GM21390 (cell line): ENCODE measurements at regions not wholly inside any gene's neighbourhood (a gene's known extent, or its start where the extent isn't known, plus 50 kb on each side); places are given as distances from the start of the nearest gene placed in this dataset.
"Not testable (repeated sequence)": the region's sequence is repeated elsewhere in the genome, so short reads cannot be mapped to it uniquely, and the experiment has no call there.

Source experiments
- ATAC-seq: cut with Tn5 transposase; IDR thresholded peaks from one replicate; pipeline ENCODE4 v1.9.1; 2021; ENCODE audit not compliant: unreplicated experiment

GRCh38 chr15:34528055-34528754, 55.2 kb downstream of the GOLGA8B start:
- ATAC-seq, result not testable (repeated sequence)

GRCh38 chr15:34527641-34528040, 55.8 kb downstream of the GOLGA8B start:
- not testable (repeated sequence) for ATAC-seq

GRCh38 chr15:34523849-34524248, 59.6 kb downstream of the GOLGA8B start:
- ATAC-seq, result not testable (repeated sequence)

GRCh38 chr15:34522601-34523000, 60.9 kb downstream of the GOLGA8B start:
- not testable (repeated sequence) for ATAC-seq

GRCh38 chr15:34521802-34522485, 61.5 kb downstream of the GOLGA8B start:
- not testable (repeated sequence) for ATAC-seq

- no peak for ATAC-seq
These were observed 62.9 kb downstream of the GOLGA8B start for GRCh38 chr15:34520566-34520965.

- ATAC-seq, result not testable (repeated sequence)
These were observed 63.4 kb downstream of the GOLGA8B start for GRCh38 chr15:34520010-34520409.

GRCh38 chr15:34514251-34514670, 69.2 kb downstream of the GOLGA8B start:
- ATAC-seq, result peak; percentile 57

GRCh38 chr15:34512628-34513027, 70.8 kb downstream of the GOLGA8B start:
- no peak for ATAC-seq

- ATAC-seq, result no peak
These were observed 63.5 kb upstream of the GOLGA8A start for GRCh38 chr15:34501131-34501530.

GRCh38 chr15:34496207-34496995, 58.8 kb upstream of the GOLGA8A start:
- no peak for ATAC-seq

- ATAC-seq, result not testable (repeated sequence)
These were observed 58.1 kb upstream of the GOLGA8A start for GRCh38 chr15:34495707-34496106.

GRCh38 chr15:34494084-34494399, 56.4 kb upstream of the GOLGA8A start:
- ATAC-seq, result no peak

- ATAC-seq, result no peak
These were observed 55.4 kb upstream of the GOLGA8A start for GRCh38 chr15:34493001-34493400.

- not testable (repeated sequence) for ATAC-seq
These were observed 53.9 kb upstream of the GOLGA8A start for GRCh38 chr15:34491488-34491887.

GRCh38 chr15:34490417-34491193, 53.0 kb upstream of the GOLGA8A start:
- ATAC-seq, result no peak

- not testable (repeated sequence) for ATAC-seq
These were observed 51.7 kb upstream of the GOLGA8A start for GRCh38 chr15:34488973-34489959.
